Gastrocnemius medialis (tissue), 4 donors: ENCODE measurements at regions not wholly inside any gene's neighbourhood (a gene's known extent, or its start where the extent isn't known, plus 50 kb on each side); places are given as distances from the start of the nearest gene placed in this dataset.

Experiments
- ATAC-seq, 2 donors: fragments of 150-250 bp; one replicate each; pipeline ENCODE4 v1.9.1; 2016
- DNase-seq, 2 donors: peaks; one replicate each; pipeline ENCODE4 v3.0.0-alpha.2; 2019
- H3K27ac ChIP-seq, 4 donors: fragments of 200-600 bp; sonication (generic); 1 replicate in 1 of 4; 2 replicates in 3 of 4; pipeline ENCODE4 v1.5.1; 2016 to 2018; ENCODE audit warnings: mild to moderate bottlenecking in 2 of 4, moderate library complexity in 1 of 4
- H3K27me3 ChIP-seq, 3 donors: fragments of 200-600 bp; sonication (generic) in 2 of 3; 1 replicate in 1 of 3; 2 replicates in 2 of 3; pipeline versions ENCODE4 v1.5.1 to v1.6.0; 2016 to 2019; ENCODE audit warnings: mild to moderate bottlenecking in 1 of 3, moderate library complexity in 1 of 3
- H3K36me3 ChIP-seq, 2 donors: fragments of 200-600 bp; sonication (generic) in 1 of 2; one replicate each; pipeline ENCODE4 v1.5.1; 2017 to 2018
- H3K4me1 ChIP-seq, 2 donors: fragments of 200-600 bp; sonication (generic) in 1 of 2; one replicate each; pipeline ENCODE4 v1.5.1; 2016 to 2017; ENCODE audit warnings: mild to moderate bottlenecking in 2 of 2
- H3K4me3 ChIP-seq, 4 donors: fragments of 200-600 bp; sonication (generic) in 3 of 4; 1 replicate in 1 of 4; 2 replicates in 3 of 4; pipeline ENCODE4 v1.5.1; 2016 to 2019; ENCODE audit warnings: mild to moderate bottlenecking in 2 of 4
- H3K9me3 ChIP-seq, 3 donors: fragments of 200-600 bp; sonication (generic) in 2 of 3; 1 replicate in 1 of 3; 2 replicates in 2 of 3; pipeline ENCODE4 v1.5.1; 2016 to 2019
- CTCF ChIP-seq, 5 experiments: fragments of 450-650 bp in 3 of 5; fragments of 200-600 bp in 2 of 5; sonication (generic) in 2 of 5; IDR thresholded peaks in 4 of 5; conservative IDR thresholded peaks in 1 of 5; 1 replicate in 4 of 5; 2 replicates in 1 of 5; pipeline ENCODE4 v1.5.1; 2016 to 2019; ENCODE audit warnings: antibody characterized with exemption in 5 of 5, mild to moderate bottlenecking in 3 of 5, moderate library complexity in 3 of 5
- POLR2A ChIP-seq, 2 donors: fragments of 450-650 bp; IDR thresholded peaks; one replicate each; pipeline ENCODE4 v1.6.1; 2017; ENCODE audit warnings: antibody characterized with exemption in 2 of 2, mild to moderate bottlenecking in 2 of 2, moderate library complexity in 2 of 2
- in situ Hi-C, 4 donors: fragments of 200-750 bp; cut with MboI; loops; one replicate each; pipeline versions ENCODE4 v1.15.0 to v1.8.0; 2017; ENCODE audit warnings: low sequenced_read_pairs in 4 of 4
- intact Hi-C: fragments of 100-400 bp; cut with DNase I; formaldehyde crosslinking; loops from one replicate; pipeline ENCODE4 v1.15.1; 2023; ENCODE audit warnings: low total_unique reads

- in situ Hi-C loops = no loop called here
- no peaks in the 10 kb centered on the region for H3K36me3 ChIP-seq
These were observed 695.0 kb upstream of the GRM7 start for GRCh38 chr3:6165951-6166350.

GRCh38 chr3:6168256-6168655 is 692.7 kb upstream of the GRM7 start:
- Histone ChIP-seq H3K27ac (no peak overlapping the region), H3K36me3 (no peaks in the 10 kb centered on the region), H3K4me1 (no peaks in the 10 kb centered on the region), H3K27me3 (no peaks in the 10 kb centered on the region), H3K4me3 (no peak overlapping the region), H3K9me3 (no peaks in the 10 kb centered on the region)
- intact Hi-C loops (no loop called here), in situ Hi-C loops (no loop called here)
- no peak for DNase-seq
- ATAC-seq = no peak
- TF ChIP-seq CTCF (IDR thresholded peaks at IDR 0.05 in 4 of 5, conservative IDR thresholded peaks at IDR 0.05 in 1 of 5) (no peak), POLR2A (IDR thresholded peaks at IDR 0.05) (no peak)

More at GRCh38 chr3:6165951-6166350, 695.0 kb upstream of the GRM7 start:
- Histone ChIP-seq H3K4me1 (no peaks in the 10 kb centered on the region), H3K27me3 (no peaks in the 10 kb centered on the region), H3K27ac (no peak overlapping the region), H3K4me3 (no peak overlapping the region), H3K9me3 (no peaks in the 10 kb centered on the region)
- ATAC-seq = no peak
- intact Hi-C loops = no loop called here
- no peak for TF ChIP-seq POLR2A (IDR thresholded peaks at IDR 0.05)
- TF ChIP-seq CTCF (IDR thresholded peaks at IDR 0.05 in 4 of 5, conservative IDR thresholded peaks at IDR 0.05 in 1 of 5) = no peak
- DNase-seq = no peak

GRCh38 chr3:6172871-6173642 is 687.9 kb upstream of the GRM7 start:
- Histone ChIP-seq H3K27me3 (no peaks in the 10 kb centered on the region), H3K27ac (no peak overlapping the region), H3K4me1 (no peaks in the 10 kb centered on the region), H3K36me3 (no peaks in the 10 kb centered on the region), H3K4me3 (no peak overlapping the region), H3K9me3 (no peaks in the 10 kb centered on the region)
- in situ Hi-C loops (no loop called here), intact Hi-C loops (no loop called here)
- TF ChIP-seq CTCF (IDR thresholded peaks at IDR 0.05 in 4 of 5, conservative IDR thresholded peaks at IDR 0.05 in 1 of 5) (no peak), POLR2A (IDR thresholded peaks at IDR 0.05) (no peak)
- no peak for ATAC-seq
- no peak for DNase-seq

GRCh38 chr3:6177417-6177816 is 683.5 kb upstream of the GRM7 start:
- Histone ChIP-seq H3K27ac (no peak overlapping the region), H3K4me3 (no peak overlapping the region), H3K9me3 (no peaks in the 10 kb centered on the region), H3K36me3 (no peaks in the 10 kb centered on the region), H3K27me3 (no peaks in the 10 kb centered on the region), H3K4me1 (no peaks in the 10 kb centered on the region)
- ATAC-seq (no peak), DNase-seq (no peak)
- intact Hi-C loops = no loop called here
- in situ Hi-C loops = no loop called here
- TF ChIP-seq CTCF (IDR thresholded peaks at IDR 0.05 in 4 of 5, conservative IDR thresholded peaks at IDR 0.05 in 1 of 5) (no peak), POLR2A (IDR thresholded peaks at IDR 0.05) (no peak)

- TF ChIP-seq POLR2A (IDR thresholded peaks at IDR 0.05) = no peak
- TF ChIP-seq CTCF (IDR thresholded peaks at IDR 0.05 in 4 of 5, conservative IDR thresholded peaks at IDR 0.05 in 1 of 5) = no peak
- H3K4me3 ChIP-seq = no peak overlapping the region
- no peak overlapping the region for H3K27ac ChIP-seq
- H3K27me3 ChIP-seq = no peaks in the 10 kb centered on the region
- no peaks in the 10 kb centered on the region for H3K4me1 ChIP-seq
- ATAC-seq = no peak
- intact Hi-C loops = no loop called here
- in situ Hi-C loops = no loop called here
- no peaks in the 10 kb centered on the region for H3K9me3 ChIP-seq
- no peak for DNase-seq
- H3K36me3 ChIP-seq = no peaks in the 10 kb centered on the region
These were observed 681.2 kb upstream of the GRM7 start for GRCh38 chr3:6179761-6180160.
